K562 (cell line): ENCODE measurements at regions not wholly inside any gene's neighbourhood (a gene's known extent, or its start where the extent isn't known, plus 50 kb on each side); places are given as distances from the start of the nearest gene placed in this dataset.

Experiments
- ATAC-seq: fragments of 200-7000 bp; cut with Tn5 transposase; 3 replicates; pipeline ENCODE4 v1.9.1; 2020; ENCODE audit warnings: moderate library complexity
- BruUV-seq: library from RNA; stranded (reverse); fragments of 400-500 nt; replicated peaks from 2 replicates; lab custom pipeline; 2021; lab: Mats Ljungman, UMichigan
- CTCF ChIA-PET: fragments of 300-600 bp; formaldehyde crosslinking; extraction: SDS; loops from one replicate; lab custom pipeline; 2021; ENCODE audit warnings: low intra/inter-chr PET ratio; lab: Yijun Ruan, JAX
- POLR2A ChIA-PET: fragments of 300-600, 350-650 bp; sonication (Branson Sonifier 250); formaldehyde crosslinking; extraction: SDS; loops from one replicate; lab custom pipeline; 2021; ENCODE audit warnings: antibody characterized with exemption, inconsistent platforms; lab: Yijun Ruan, JAX
- DNase-seq, 4 experiments: peaks; one replicate each; pipeline versions ENCODE4 v3.0.0 to v3.0.0-alpha.2; 2011 to 2018; ENCODE audit warnings: low spot score in 3 of 4, mixed read lengths in 3 of 4; ENCODE audit errors: extremely low read depth in 1 of 4
- FAIRE-seq: peaks from 2 replicates; lab custom pipeline; 2011; peaks lifted over from hg19 to GRCh38; lab: Jason Lieb, UNC
- H2AFZ ChIP-seq: 2 replicates; pipeline ENCODE4 v1.6.0; 2011; ENCODE audit warnings: low read depth, low read length, control low read depth, inconsistent platforms
- H3K27ac ChIP-seq: fragments of 200-600 bp; 3 replicates; pipeline ENCODE4 v1.8.0; 2011; ENCODE audit warnings: low read depth, mild to moderate bottlenecking, control low read depth, inconsistent platforms, low read length, moderate library complexity, mixed read lengths; ENCODE audit errors: extremely low read depth
- H3K27me3 ChIP-seq, 2 experiments: fragments of 300-600 bp in 1 of 2; 2 replicates in 1 of 2; 3 replicates in 1 of 2; pipeline versions ENCODE4 v1.6.0 to v1.8.0; 2011; ENCODE audit warnings: inconsistent platforms in 2 of 2, low read length in 2 of 2, mild to moderate bottlenecking in 1 of 2, mixed read lengths in 1 of 2, moderate library complexity in 1 of 2; ENCODE audit not compliant: control insufficient read depth in 2 of 2, insufficient read depth in 2 of 2
- H3K36me3 ChIP-seq: fragments of 300-600 bp; 3 replicates; pipeline ENCODE4 v1.8.0; 2011; ENCODE audit warnings: mild to moderate bottlenecking, low read length, inconsistent platforms; ENCODE audit not compliant: control insufficient read depth, insufficient read depth
- H3K4me1 ChIP-seq, 2 experiments: fragments of 200-600 bp in 1 of 2; replicated peaks in 1 of 2; 2 replicates in 1 of 2; 3 replicates in 1 of 2; pipeline versions ENCODE4 v1.5.1 to v1.8.0; 2011; ENCODE audit warnings: inconsistent platforms in 2 of 2, low read length in 2 of 2, mild to moderate bottlenecking in 1 of 2, mixed read lengths in 1 of 2, moderate library complexity in 1 of 2; ENCODE audit not compliant: control insufficient read depth in 2 of 2, insufficient read depth in 2 of 2
- H3K4me2 ChIP-seq: 2 replicates; pipeline ENCODE4 v1.6.1; 2011; ENCODE audit warnings: low read length, control low read depth, inconsistent platforms, mixed read lengths; ENCODE audit not compliant: insufficient read depth
- H3K4me3 ChIP-seq: fragments of 200-600 bp; sonication (generic), shearing (Covaris generic); 2 replicates; pipeline ENCODE4 v1.5.1; 2016; ENCODE audit warnings: control low read depth, inconsistent platforms
- H3K79me2 ChIP-seq: fragments of 200-600 bp; 3 replicates; pipeline ENCODE4 v1.8.0; 2011; ENCODE audit warnings: low read length, inconsistent platforms; ENCODE audit not compliant: control insufficient read depth, insufficient read depth
- H3K9ac ChIP-seq, 2 experiments: 2 replicates each; pipeline versions ENCODE4 v1.6.0 to v1.6.1; 2011; ENCODE audit warnings: low read depth in 2 of 2, low read length in 2 of 2, control low read depth in 1 of 2, inconsistent platforms in 1 of 2, mild to moderate bottlenecking in 1 of 2, mixed read lengths in 1 of 2; ENCODE audit not compliant: insufficient read depth in 1 of 2
- H3K9me1 ChIP-seq: one replicate; pipeline ENCODE4 v1.6.0; 2011; ENCODE audit warnings: inconsistent platforms, mild to moderate bottlenecking, low read length, moderate library complexity; ENCODE audit not compliant: control insufficient read depth, insufficient read depth
- H3K9me3 ChIP-seq: replicated peaks from 2 replicates; pipeline ENCODE4 v1.5.1; 2011; ENCODE audit warnings: low read depth, low read length, inconsistent platforms; ENCODE audit not compliant: control insufficient read depth, insufficient read depth
- H4K20me1 ChIP-seq: replicated peaks from 2 replicates; pipeline ENCODE4 v1.6.1; 2011; ENCODE audit warnings: low read length, inconsistent platforms, mixed read lengths; ENCODE audit not compliant: control insufficient read depth, insufficient read depth
- HMG20B ChIP-seq: fragments of 250-450 bp; sonication (Bioruptor Pico); IDR thresholded peaks from 2 replicates; pipeline ENCODE4 v1.5.0; 2021; ENCODE audit warnings: mild to moderate bottlenecking
- PBX2 ChIP-seq, 2 experiments: IDR thresholded peaks in 1 of 2; conservative IDR thresholded peaks in 1 of 2; 2 replicates each; pipeline ENCODE4 v1.6.1; 2016; ENCODE audit warnings: low read depth in 2 of 2, mild to moderate bottlenecking in 1 of 2, missing compliant biosample characterization in 1 of 2, missing genetic modification characterization in 1 of 2, moderate library complexity in 1 of 2
- PHB ChIP-seq: fragments of 250-450 bp; sonication (Bioruptor Pico); IDR thresholded peaks from 2 replicates; pipeline ENCODE4 v1.5.0; 2021
- POLR3A ChIP-seq: IDR thresholded peaks from 2 replicates; pipeline ENCODE4 v1.6.1; 2011; ENCODE audit warnings: borderline replicate concordance, mild to moderate bottlenecking, moderate library complexity; ENCODE audit not compliant: insufficient read length, insufficient read depth; ENCODE audit errors: extremely low read depth
- SPI1 ChIP-seq: IDR thresholded peaks from 2 replicates; pipeline ENCODE4 v1.6.1; 2011; ENCODE audit warnings: low read depth, low read length, control low read depth, borderline replicate concordance
- WGBS: fragments of 100-300 bp; shearing (Covaris generic); methylation state at CpG from one replicate; pipeline ENCODE4 v1.1.6; 2016; ENCODE audit warnings: low coverage, mixed read lengths; ENCODE audit not compliant: insufficient coverage; ENCODE audit errors: missing lambda C conversion rate; 5-methylcytosine and 5-hydroxymethylcytosine counted together
- in situ Hi-C: fragments of 300-500 bp; cut with MboI; formaldehyde crosslinking; loops from 4 replicates; pipeline ENCODE4 v1.15.0; 2018; ENCODE audit warnings: inconsistent platforms, mixed read lengths
- intact Hi-C: fragments of 100-400 bp; cut with micrococcal nuclease; formaldehyde crosslinking; loops from 2 replicates; pipeline ENCODE4 v1.14.2; 2022
- TF ChIP-seq, protein P1 (sequence below): IDR thresholded peaks from 3 replicates; pipeline ENCODE4 v1.6.1; 2011; ENCODE audit warnings: borderline replicate concordance, mild to moderate bottlenecking; ENCODE audit not compliant: insufficient read length, insufficient read depth

DNA sequence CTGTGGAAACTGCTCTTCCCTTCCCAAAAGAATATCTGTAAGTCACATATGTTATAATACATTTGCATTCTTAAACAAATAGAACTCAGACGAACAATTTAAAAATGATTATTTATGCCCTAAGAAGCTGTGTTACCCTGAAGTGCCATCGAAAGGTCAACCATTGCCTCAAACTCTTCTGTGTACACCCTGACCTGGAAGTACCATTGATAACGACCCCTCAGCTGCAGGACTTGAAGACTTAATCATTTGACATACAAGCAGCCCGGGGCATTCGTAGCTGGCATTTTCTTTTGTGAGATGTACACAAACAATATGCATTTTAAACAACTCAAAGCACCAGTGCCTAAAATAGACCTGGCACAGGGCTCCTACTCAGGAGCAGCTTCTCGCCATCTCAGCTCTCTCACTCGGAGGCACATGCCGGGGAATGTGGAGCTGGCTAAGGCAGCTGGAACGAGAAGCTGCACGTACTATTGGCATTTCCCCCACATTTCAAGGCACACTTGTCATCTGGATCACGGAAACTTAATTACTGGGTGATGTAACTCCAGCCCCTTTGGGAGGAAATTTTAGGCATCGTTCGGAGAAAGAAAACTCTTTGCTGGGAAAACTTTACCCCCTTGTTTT lies 170.0 kb upstream of the GALNT5 start (continued):
- TF ChIP-seq PBX2 (CRISPR knock-in tag; IDR thresholded peaks at IDR 0.05; ENCODE audit: low read depth) (no peak), PBX2 (tag; conservative IDR thresholded peaks at IDR 0.05; ENCODE audit: low read depth) (no peak), HMG20B (CRISPR knock-in tag) (no peak), POLR3A (no peak)
- TF ChIP-seq, protein P1, sequence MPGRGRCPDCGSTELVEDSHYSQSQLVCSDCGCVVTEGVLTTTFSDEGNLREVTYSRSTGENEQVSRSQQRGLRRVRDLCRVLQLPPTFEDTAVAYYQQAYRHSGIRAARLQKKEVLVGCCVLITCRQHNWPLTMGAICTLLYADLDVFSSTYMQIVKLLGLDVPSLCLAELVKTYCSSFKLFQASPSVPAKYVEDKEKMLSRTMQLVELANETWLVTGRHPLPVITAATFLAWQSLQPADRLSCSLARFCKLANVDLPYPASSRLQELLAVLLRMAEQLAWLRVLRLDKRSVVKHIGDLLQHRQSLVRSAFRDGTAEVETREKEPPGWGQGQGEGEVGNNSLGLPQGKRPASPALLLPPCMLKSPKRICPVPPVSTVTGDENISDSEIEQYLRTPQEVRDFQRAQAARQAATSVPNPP = no peak

GRCh38 chr2:157093666-157094065 lies 163.8 kb upstream of the GALNT5 start:
- TF ChIP-seq PHB (CRISPR knock-in tag) (no peak), SPI1 (no peak)
- CTCF ChIA-PET = no interaction called here
- BruUV-seq = no TSS peak

More at GRCh38 chr2:157093666-157094065, 163.8 kb upstream of the GALNT5 start:
- POLR2A ChIA-PET = no interaction called here
- Histone ChIP-seq H3K9me3 (no peaks in the 10 kb centered on the region), H3K79me2 (no peaks in the 10 kb centered on the region), H3K9me1 (no peaks in the 10 kb centered on the region), H3K4me2 (no peak overlapping the region), H3K36me3 (no peaks in the 10 kb centered on the region), H3K4me3 (no peak overlapping the region), H4K20me1 (no peaks in the 10 kb centered on the region), H2AFZ (no peak overlapping the region), H3K27me3 (no peaks in the 10 kb centered on the region), H3K27ac (no peak overlapping the region), H3K9ac (no peak overlapping the region), H3K4me1 (no peaks in the 10 kb centered on the region)
- ATAC-seq = peak; percentile 65
- 1% methylated on average over 3 of the region's 3 CpGs for WGBS
- DNase-seq = no peak
- in situ Hi-C loops = no loop called here
- intact Hi-C loops = no loop called here
- FAIRE-seq = no peak
